ENCODE measurements at regions not wholly inside any gene's neighbourhood (a gene's known extent, or its start where the extent isn't known, plus 50 kb on each side); places are given as distances from the start of the nearest gene placed in this dataset.
"Not testable (repeated sequence)": the region's sequence is repeated elsewhere in the genome, so short reads cannot be mapped to it uniquely, and the experiment has no call there.

DNA sequence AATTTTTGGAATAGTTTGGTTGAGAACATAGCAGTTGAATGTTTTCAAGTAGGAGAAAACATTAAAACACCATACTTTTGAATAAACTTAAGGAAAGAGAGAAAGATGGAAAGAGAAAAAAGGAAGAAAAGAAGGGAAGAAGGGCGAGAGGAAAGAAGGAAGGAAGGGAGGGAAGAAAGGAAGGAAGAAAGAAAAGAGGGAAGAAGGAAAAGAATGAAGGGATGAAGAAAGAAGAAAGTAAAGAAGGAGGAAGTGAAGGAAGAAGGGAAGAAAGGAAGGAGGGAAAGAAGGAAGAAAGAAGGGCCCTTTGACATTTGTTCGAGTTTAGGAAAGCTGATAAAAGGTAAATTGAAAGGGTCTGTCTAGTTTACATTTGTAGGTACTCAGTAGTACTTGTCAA, 482.7 kb downstream of the SIPA1L2 start:
- no peak for DNase-seq

DNA sequence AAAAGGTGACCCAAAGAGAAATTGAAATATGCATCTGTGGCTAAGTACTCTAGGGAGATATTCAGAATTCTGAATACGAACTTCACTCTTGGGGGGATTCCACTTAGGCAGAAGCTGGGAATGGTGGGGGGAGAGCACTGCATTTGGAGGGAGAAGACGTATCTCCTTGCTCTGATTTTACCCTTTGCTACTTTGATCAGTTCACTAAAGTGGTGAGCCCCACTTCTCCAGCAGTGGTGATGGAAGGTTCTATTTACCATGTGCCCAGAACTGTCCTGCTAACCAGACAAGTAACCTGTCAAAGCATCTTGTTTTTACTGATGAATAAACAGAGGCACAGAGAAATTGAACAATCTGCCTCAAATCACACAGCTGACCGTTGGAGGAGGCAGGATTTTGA, 483.4 kb downstream of the SIPA1L2 start:
- no peak for DNase-seq

DNA sequence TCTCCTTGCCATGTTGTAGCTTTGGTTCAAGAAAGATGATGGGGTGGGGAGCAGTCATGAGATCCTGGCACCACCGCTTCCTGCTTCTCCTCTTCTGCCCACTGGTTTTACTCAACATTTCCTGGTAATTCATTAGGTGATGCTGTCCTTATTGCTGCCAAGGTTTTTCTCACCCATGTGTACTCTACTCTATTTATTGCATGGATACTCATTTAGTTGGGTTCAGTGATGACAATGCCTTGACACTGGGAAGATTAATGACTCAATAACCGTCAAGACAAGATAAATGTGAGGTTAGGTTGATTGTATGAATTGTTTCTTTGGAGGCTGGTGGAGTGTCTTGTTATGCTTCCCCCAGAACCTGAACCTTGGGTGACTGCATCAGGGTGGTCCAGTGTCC, 484.2 kb downstream of the SIPA1L2 start:
- DNase-seq, result no peak

DNA sequence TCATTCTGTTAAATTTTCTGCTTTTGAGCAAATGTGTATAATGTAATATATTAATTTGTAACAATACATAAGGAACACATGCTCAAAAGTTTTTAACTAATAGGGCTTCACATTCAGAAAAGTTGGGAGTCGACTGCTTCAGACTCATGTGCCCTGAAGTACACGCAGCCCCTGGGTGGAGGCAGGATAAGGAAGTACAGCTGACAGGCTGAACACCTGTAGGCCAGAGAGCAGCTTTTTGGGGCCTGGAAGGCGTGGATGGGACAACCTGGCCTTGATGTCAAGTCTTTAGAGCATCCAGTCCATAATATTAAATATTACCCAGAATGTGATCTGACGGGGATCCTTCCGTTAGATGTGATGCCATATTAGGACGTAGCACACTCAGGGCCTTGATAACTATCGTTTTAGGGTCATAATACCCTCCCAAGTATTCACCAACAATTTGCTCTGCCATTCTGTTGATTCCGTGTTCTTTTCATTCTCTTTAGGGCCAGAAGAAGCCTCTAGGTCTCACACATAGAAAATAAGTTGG, 485.2 kb downstream of the SIPA1L2 start:
- no peak for DNase-seq

DNA sequence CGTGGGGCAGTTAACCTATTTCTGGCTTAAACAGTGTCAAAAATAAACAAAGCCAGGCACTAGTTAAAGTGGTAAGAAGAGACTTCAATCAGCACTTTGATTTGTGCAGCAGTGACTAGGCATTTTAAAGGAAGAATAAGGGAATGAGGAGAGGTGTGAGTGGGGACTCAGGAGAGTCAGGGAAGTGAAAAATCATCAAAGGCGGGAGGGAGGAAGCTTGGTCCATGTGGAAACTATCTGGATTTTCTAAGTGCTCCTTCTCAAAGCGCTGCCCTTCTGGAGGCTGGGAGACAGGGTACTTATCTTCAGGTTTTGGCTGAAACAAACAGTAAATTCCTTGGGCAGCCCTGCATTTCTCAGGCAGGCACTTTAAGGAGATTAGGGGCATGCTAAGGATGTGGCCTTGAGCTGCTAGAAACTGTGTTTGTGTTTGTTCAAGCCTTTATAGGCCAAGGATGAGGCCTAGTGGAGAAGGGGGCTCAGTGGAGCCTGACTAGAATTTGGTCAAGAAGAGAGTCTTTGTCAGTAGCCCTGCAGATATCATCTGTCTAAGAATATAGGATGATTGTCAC, 486.5 kb downstream of the SIPA1L2 start:
- no peak for DNase-seq

DNA sequence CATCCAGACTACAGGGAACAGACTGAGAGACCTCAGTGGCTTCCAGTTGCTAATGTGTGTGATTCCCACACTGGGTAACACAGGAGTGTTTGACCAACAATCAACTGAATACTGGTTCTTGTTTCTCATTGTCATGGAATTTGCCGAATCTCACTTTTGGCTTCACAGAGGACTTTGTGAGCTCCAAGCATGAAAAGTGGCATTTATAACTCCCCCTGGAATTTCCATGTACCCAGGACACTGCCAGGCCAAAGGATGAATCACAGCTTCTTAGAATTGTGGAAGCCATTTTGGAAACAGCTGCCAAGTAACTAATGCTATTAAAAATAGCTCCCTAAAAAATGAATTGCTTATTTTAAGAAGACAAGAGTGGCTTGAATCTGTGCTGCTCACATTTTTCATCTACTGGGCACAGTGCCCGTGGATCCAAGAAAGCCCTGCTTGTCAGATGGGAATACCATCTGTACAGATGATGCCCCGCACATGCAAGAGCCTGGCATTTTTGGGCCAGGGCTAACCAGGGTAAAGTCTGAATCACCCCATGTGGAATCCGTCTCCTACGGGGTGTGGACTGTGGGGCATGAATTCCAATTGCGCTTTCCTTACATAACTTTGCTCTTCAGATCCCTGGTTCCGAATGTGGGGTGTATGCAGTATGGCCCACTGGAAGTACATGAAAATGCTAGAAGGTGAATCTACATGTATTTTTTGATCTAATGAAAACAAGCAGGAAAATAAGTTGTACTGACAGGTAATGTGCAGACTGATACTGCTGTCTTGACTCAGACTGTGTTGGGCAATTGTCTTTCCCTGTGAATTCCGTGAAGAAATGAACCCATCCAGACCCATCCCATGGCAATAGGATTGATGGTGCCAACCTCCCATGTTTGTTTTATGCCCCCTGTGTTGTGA, 487.3 kb downstream of the SIPA1L2 start:
- no peak for DNase-seq

DNA sequence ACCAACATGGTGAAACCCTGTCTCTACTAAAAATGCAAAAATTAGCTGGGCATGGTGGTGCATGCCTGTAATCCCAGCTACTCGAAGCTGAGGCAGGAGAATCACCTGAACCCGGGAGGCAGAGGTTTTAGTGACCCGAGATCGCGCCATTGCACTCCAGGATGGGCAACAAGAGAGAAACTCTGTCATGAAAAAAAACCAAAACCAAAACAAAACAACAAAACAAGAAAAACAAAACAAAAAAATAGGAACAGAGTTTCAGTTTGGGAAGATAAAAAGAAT, 488.8 kb downstream of the SIPA1L2 start:
- not testable (repeated sequence) for DNase-seq

DNA sequence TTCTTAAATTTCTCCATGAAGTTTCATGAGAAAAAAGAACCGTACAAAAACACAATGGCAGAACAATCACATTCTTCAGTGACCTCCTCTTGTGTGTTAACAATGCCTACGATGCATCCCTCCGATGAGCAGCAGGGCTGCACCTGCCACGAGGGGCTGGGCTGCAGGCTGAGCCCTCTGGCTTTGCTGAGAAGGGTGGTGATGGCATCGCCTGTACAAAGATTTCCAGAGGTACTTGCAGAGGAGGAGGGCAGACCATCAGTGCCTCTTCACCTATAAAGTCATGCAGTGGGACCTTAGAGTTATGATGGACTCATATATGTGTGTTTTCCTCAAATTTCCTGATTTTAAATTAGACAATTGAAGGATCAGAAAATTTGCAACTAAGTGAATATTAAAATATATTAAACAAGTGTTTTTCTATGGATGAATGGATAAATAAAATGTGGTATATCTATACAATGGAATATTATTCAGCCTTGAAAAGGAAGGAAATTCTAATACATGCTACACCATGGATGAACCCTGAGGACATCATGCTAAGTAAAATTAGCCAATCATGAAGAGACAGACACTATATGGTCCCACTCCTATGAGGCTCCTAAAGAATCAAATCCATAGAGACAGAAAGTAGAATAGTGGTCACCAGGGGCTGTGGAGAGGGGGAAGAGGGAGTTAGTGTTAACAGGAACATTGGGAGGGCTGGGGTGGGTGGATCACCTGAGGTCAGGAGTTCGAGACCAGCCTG, 489.3 kb downstream of the SIPA1L2 start:
- DNase-seq, result no peak

DNA sequence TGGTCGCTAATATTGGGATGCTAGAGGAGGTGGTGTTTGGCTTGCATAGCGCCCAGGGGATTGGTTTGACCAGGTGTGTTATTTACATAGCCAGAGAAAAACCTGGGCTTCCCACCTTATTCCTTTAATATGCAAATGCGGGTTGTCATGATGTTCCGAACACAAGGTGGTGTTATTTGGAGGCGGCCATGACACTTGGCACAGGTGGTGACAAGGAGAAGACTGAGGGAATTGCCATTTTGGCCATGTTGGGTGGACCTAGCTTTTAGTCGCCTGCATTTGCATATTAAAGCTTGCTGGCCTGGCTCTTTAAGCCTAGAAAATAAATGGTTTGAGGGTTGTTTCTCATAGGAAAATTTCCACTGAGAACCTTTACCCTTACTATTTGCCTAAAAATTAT, 490.5 kb downstream of the SIPA1L2 start:
- DNase-seq, result no peak

DNA sequence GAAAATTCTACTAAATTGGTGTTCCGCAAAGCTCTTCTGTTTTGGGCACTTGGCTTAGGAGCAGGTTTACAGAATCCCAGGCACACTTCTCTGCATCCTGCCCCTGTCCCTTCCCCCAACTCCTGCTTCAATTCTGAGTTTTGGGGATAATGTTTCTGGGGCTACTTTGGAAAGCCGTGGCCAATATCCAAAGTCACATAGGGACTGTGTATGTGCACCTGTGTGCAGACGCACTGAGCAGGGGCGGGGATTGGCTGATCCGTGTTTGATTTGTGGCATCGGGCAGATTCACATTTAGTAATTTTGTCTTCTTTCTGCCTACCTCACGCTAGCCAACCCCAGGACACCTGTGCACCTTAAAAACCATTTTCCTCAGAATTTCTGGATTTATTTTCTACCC, 491.9 kb downstream of the SIPA1L2 start:
- no peak for DNase-seq

DNA sequence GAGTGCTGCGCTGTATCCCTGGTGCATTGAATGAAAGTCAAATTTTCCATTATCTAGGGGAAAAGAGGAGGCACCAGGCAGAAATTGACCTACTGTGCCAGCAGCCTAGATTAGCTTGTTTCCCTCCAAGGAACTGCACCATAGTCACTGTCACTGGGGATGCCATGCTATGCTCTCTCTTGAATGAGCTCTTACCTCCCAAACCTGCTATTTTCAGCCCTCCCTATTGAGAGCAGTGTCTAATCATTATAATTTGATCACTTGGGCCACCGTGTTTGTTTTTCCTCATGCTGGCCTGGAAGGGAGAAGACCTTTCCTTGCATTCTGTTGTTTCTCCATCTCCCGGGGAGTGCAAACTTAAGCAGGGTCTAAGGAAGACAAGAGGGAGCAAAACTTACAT, 492.9 kb downstream of the SIPA1L2 start:
- no peak for DNase-seq

DNA sequence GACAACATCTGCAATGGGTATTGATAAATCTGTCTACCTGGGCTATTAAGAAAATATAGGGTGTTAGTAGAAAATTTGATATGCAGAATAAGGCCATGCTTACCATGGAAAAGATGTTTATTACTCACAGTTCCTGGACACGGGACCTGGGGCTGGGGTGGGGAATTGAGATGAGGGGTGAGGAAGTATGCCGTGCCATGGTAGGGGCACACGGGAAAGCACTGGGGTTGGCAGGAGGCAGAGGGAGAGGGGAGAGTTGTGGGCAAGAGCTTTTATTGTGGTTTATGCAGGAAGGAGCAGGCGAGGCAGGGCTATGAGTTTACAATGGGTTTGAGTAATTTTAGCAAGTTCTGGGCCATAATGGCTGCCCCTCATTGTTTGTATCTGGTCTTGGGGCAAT, 493.8 kb downstream of the SIPA1L2 start:
- no peak for DNase-seq

DNA sequence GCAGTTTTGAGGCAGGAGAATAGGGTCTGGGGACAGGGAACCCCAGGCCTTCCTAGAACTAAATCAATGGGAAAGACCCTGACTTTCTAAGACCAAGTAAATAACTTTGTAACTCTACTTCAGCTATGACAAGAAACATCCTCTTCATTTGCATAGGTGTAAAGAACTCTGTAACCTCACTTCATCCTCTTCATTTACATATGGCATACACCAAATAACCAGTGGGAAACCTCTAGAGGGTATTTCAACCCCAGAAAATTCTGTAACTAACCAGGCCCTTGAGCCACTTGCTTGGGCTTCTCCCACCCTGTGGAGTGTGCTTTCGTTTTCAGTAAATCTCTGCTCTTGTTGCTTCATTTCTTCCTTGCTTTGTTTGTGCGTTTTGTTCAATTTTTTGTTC, 495.6 kb downstream of the SIPA1L2 start:
- DNase-seq, result no peak

DNA sequence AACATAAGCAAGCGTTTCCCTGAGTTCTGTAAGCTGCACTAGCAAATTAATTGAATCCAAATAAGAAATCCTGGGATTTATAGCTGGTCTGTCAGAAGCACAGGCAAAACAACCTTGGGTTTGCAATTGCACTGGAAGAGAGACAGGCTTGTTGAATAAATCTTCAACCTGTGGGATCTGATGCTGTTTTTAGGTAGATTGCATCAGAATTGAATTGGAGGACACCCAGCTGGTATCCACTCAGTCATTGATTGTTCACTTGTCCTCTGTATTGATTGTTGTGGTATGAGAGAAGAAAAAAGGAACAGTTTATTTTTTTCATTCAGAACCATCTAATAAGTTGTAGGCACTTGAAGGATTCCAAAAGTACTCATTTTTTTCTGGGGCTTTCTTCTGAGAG, 497.4 kb downstream of the SIPA1L2 start:
- no peak for DNase-seq

DNA sequence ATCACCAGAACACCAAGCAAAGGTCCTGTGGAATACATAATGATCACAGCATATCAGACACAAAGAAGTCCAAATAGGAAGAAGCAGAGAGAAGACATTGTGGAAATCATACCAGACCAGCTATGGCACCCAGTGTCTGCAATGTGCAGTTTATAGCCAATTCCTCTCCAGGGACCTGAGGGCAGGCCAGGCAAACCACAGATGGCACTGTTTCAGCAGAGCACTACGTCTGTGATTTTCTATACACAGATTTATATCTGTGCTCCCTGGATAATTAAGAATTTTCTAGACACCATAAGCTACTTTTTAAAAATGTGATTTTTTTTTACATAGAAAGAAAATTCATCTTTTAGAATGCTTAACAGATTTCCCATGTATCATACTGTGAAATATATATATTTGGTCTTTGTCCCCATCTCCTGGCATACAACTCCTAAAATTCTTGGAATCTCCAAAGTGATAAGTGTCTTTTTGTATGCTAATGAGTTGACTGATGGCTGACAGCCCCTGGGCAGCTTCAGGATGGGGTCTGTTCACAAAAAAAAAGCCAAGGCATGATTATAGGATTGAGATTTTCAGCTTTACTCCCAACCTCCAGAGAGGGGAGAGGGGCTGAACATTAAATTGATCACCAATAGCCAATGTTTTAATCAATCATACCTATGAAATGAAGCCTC, 498.1 kb downstream of the SIPA1L2 start:
- DNase-seq, result no peak

DNA sequence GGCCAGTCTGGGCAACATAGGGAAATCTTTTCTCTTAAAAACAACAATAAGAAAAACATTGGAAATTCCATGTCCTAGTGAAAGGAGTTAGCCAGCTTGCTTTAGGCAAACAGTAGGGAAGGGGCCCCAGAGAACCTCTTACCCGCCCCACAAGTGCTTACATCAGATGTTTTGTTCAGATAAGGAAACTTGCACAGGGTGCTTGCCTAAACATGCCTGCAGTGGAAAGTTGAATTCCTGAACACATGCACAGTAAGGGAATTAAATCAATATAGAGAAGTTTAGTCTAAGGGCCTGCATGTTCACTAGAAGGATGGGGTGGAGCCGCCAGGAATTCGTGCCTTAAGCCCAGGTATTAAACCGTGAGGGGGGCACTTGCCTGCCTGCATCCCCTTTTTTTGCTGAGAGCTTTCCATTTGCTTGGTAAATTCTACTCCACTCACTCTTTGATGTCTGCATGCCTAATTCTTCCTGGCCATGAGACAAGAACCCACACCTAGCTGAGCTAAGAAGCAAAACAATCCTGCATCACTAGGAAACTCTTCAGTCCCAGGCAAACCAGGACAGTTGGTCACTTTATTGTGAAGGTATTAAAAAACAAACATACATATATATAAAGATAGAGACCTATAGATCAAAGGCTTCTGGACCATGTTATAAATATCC, 499.0 kb downstream of the SIPA1L2 start:
- no peak for DNase-seq

DNA sequence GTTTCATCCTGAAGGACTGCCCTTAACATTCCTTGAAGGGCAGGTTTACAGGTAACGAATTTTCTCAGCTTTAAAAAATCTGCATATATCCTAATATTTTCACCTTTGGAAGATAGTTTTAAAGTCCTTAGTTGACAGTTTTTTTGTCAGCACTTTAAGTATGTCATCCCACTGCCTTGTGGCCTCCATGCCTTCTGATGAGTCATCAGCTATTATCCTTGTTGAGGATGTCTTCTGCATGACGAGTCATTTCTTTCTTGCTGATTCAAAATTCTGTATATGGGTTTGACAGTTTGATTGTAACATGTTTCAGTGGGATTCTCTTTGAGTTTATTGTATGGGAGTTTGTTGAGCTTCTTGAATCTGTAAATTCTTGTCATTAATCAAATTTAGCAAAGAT, 500.6 kb downstream of the DISC1 start:
- no peak for DNase-seq

DNA sequence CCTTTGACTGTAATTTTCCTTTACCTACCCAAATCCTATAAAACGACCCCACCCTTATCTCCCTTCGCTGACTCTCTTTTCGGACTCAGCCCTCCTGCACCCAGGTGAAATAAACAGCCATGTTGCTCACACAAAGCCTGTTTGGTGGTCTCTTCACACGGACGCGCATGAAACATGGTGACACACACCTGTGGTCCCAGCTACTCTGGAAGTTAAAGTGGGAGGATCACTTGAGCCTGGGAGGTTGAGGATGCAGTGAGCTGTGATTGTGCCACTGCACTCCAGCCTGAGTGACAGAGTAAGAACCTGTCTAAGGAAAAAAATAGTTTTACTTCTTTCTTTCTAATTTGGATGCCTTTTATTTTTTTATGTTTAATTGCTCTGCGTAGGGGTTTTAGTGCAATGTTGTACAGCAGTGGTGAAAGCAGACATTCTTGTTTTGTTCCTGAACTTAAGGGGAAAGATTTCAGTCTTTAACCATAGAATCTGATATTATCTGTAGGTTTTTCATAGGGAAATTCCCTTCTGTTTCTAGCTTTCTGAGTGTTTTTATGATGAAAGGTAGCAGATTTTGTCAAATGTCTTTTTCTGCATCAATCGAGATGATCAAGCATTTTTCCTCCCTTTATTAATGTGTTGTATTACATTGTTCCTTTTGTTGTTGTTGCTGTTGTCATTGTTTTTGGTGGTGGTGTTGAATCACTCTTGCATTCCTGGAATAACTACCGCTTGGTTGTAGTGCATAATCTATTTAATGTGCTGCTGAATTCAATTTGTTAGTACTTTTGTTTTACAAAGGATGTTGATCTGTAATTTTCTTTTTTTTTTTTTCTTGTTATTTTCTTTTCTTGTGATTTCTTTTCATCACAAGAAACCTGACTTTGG, 497.4 kb downstream of the DISC1 start:
- no peak for DNase-seq

DNA sequence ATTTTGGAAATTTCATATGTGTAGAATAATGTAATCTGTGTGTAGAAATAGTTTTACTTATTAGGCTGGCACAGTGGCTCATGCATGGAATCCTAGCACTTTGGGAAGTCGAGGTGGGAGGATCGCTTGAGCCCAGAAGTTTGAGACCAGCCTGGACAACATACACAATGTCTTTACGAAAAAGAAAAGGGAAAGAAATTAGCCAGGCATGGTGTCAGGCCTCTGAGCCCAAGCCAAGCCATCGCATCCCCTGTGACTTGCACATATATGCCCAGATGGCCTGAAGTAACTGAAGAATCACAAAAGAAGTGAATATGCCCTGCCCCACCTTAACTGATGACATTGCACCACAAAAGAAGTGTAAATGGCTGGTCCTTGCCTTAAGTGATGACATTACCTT, 491.3 kb downstream of the DISC1 start:
- DNase-seq, result not testable (repeated sequence)

DNA sequence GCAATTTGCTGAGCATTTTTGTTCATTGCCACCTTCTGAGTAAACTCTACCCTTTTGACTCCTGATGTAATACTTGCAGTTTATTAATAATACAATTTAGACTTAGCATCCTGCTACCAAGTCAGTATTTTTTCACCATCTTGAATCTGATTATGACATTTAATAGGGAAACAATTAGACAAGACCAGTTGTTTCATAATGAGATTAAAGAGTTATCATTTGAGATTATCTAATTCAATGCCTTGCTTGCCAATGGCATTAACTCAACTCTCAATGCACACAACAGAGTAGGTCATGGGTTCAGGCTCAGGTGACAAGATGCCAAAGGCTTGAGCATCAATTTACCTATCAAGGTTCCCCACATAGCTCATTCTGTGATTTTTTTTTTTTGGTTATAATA, 488.4 kb downstream of the DISC1 start:
- DNase-seq, result no peak

DNA sequence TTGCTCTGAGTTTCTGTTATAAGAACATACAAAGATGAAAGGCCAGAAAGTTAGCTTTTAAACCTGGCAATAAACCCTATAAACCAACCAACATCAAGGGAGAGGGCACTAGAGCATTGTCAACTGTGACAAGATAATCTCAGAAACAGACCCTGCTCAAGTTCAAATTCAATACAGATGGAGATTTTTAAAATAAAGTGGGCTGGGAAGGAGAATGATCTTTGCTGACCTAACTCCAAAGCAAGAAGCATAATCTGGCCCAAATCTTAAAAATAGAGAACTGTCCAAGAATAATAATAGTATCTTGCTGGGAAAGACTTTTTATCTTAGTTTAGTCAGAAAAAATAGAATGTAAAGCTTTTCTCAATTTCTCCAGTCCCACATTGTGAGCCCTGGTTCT, 485.5 kb downstream of the DISC1 start:
- no peak for DNase-seq

DNA sequence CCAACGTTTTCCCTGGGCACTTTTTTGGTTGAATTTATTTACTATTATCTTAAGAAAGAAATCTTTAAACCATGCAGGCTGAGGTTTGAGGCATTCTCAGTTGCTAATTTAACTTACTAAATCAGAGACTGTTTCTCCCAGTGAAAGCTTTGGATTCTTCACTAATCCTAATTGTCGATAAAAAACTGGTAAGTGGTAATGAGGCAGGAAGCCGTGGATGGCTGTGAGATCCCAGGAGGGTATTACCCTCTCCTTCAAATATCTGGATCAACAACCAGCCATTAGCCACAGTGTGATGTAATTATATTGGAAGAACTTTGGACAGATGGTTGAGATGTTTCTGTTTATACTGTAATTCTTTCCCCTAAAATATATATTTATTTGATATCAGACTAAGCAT, 485.0 kb downstream of the DISC1 start:
- DNase-seq, result no peak

All from CD4-positive, alpha-beta T cell treated with Interleukin-4 for 1 hour (primary cell).